HuH-7 (cell line): ENCODE measurements at regions not wholly inside any gene's neighbourhood (a gene's known extent, or its start where the extent isn't known, plus 50 kb on each side); places are given as distances from the start of the nearest gene placed in this dataset.
A peak's percentile ranks its signal among the peaks of the same experiment; 100 is the strongest.
"Not testable (repeated sequence)": the region's sequence is repeated elsewhere in the genome, so short reads cannot be mapped to it uniquely, and the experiment has no call there.

Source experiments
- DNase-seq: peaks from one replicate; pipeline ENCODE4 v3.0.0; 2011; ENCODE audit warnings: low spot score

DNA sequence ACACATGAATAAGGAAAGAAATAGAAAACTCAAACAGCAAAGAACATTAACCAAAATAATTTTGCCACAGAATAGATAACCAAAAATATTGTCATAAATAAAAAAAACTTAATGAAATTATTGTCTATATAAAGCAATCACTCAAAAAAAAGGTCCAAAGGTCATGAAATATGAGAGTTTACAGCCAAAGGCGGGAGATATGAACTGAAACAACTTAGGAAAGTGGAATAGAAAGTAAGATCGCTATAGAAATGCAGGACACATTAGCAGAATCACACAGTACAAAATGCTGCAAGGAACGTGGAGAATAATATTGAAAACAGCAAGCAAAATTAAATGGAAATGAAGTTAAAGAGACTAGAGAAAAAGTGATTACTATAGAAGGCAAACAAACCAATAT is 375.0 kb upstream of the ARHGEF26 start:
- no peak for DNase-seq

DNA sequence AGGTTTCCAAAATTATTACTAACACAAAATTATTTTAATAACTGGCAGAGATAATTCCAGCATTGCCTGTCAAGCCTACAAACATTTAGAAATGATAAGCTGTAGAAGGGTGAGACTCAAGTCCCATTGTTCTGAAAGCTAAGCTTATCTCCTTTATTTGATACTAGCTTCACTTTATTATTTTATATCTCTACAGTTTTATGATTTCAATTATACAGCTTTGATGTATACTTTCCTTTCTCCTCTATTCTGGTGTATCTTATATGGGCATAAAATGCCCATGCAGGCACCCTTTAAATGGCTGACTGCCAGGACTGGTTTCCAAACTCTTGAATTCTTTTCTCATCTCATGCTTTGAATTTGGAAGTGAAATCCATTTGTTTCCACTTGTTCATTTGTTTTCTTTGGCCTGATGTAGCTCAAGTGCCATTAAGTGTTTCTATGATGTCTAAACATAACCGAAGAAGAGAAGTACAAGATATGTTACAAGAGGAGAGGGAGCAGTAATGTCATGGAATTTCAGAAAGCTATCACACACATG is 372.1 kb upstream of the ARHGEF26 start:
- DNase-seq, result no peak

DNA sequence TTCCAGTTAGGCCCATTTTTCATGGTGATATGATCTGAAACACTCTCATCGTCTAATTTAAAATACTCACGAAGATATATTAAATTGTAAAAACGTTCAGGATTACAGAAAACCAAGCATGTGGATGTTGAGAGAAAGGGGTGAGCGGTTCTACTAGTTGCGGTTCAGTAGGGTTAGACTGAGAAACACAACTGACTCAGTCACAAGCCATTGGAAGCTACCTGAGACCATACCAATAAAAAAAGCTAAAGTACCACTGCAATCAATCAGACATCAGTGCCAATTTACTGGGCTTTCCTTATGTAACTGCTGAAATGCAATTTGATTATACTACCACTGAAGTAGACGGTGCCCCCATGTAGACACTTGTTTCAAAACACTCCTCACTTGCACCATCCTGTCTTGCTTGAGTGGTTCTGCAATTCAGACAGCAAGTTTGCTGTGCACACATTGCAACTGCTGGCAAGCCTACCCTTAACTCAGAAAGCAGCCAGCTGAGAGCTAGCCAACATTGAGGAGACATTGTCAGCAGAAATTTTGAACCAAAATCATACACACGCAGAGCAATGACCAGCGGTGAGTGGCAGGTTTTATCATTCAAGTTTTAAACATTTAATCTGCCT is 368.7 kb upstream of the ARHGEF26 start:
- no peak for DNase-seq

DNA sequence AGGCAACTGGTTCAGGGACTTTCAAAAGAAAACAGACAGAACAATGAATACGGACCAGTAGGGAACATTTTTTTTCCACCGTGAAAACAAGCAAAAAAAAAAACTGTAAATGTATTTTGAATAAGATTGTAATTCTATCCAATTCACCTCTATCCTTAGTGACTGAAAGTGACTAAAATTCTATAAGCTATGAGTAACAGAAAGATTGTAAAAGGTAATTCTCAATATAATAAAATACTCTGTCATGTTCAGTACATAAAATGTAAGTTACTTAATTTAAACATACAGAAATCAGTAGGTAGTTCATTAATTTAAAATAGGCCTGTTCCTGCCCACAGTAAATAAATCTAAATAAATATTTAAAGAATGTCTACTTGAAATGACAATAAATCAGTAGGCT is 368.2 kb upstream of the ARHGEF26 start:
- no peak for DNase-seq

DNA sequence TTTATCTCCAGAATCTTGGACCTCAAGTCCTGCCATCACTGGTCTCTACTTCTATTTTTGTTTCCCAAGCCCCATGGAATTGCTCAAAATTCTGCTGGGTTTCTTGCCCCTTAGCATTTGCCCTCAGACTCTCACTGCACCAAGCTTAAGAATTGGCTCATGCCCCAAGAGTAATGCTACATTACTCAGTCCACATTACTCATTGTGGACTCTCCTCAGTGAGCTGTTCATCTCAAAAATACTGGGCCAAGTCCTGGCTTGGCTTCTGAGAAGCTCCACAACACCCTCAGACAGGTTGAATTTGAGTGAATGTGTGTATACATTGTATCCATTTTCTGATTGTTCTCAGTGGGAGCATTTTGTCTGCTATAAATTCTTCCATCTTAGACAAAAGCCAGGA is 364.4 kb upstream of the ARHGEF26 start:
- DNase-seq, result no peak

DNA sequence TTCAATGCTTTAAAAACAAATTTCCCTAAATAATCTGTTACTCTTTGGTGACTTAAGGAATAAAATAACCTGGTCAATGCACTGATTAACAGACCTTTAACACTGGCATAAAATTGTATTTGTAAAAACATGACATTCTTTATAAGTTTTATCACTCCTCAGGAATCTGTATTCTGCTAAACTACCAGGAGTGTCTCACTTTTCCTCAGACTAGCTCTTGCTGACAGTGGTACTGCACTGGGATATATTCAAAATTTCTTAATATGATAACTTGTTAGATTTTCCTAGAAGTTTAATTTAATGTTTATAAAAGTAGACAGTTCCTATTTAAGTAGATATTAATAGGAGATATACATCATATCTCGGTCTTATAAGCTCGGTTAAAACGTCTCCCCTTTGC is 363.4 kb upstream of the ARHGEF26 start:
- no peak for DNase-seq

DNA sequence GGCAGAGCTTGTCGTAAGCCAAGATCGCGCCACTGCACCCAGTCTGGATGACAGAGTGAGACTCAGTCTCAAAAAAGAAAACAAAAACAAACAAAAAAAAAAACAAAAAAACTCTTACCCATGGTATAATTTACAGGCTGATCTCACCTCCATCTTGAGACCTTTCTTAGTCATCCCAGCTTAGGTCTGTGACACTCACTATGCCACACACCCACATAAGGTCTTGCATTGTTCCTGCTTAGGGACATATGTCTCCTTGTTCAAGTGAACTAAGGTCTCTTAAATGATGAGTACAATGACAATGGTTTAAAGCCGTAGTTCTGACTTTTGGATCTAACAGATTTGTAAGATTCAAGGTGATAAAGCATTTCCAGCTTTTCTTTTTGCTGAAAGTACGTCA is 360.2 kb upstream of the ARHGEF26 start:
- DNase-seq, result no peak

DNA sequence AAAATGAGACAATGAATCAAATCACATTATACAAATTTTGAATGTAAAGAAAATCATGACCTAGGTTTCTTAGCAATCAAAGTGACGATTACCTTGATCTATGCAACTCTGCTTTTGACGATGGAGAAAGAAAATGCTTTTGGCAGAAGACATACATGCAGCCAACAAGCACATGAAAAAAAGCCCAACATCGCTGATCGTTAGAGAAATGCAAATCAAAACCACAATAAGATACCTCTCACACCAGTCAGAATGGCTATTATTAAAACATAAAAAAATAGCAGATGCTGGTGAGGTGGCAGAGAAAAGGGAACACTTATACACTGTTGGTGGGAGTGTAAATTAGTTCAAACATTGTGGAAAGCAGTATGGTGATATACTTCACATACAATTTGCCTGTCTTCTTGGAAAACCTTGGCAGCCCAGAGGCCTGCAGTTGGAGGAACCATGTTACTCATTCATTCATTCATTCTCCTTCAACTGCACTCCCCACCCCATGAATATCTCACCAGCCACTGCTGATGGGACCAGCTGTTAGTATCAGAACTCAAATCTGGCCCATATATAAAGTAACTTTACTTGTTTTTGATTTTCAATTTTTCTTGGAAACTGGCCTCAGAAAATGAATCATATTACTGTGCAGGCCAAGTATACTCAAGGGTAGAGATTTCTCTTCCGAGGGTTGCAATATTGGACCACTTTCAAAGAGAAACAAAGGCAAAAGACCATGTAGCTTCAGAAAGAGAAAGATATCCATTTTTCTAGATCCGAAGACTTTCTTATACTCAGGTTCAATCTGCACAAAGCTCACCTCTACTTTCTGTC is 358.6 kb upstream of the ARHGEF26 start:
- no peak for DNase-seq

DNA sequence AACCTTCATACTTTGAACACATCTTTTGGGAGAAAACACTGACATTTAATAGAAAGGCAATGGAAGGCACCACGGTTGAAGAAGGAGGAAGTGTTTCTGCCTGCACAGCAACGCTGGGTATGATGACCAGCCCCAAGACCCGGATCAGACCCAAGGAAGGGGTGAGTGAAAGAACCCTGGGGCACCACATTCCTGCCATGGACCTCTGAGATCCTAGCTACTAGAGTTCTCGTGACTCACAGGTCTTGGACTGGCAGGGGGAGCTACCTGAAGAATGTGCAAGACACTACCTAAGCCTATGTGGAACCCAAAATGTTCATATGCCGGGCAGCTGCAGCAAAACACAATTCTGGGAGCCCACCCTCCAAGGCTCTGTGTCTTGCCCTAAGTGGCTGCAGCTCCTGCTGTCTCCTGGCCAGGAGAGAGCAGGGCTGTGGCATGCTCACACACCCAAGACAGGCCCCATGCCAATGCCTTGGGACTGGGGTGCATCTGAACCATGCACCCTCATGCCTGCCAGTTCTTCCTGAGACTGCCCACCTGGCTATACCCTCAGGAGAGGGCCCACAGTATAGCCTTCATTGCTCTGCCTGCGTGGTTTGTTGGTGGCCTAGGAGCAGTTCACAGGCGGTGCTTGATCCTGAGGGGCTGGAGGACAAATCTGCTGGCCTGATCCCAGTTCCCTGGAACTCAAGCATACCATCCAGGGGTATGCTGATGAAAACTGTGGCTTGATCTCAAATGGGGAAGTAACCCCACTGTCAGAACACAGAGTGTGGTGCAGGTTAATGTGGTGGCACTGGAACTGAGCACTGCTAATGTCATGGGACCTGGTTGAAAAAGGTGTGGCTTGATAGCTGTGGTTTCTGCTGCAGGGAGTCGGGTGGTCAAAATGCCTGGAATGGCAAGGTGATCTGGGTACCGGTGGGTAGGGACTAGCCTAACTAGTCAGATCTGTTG is 353.3 kb upstream of the ARHGEF26 start:
- DNase-seq, result no peak

DNA sequence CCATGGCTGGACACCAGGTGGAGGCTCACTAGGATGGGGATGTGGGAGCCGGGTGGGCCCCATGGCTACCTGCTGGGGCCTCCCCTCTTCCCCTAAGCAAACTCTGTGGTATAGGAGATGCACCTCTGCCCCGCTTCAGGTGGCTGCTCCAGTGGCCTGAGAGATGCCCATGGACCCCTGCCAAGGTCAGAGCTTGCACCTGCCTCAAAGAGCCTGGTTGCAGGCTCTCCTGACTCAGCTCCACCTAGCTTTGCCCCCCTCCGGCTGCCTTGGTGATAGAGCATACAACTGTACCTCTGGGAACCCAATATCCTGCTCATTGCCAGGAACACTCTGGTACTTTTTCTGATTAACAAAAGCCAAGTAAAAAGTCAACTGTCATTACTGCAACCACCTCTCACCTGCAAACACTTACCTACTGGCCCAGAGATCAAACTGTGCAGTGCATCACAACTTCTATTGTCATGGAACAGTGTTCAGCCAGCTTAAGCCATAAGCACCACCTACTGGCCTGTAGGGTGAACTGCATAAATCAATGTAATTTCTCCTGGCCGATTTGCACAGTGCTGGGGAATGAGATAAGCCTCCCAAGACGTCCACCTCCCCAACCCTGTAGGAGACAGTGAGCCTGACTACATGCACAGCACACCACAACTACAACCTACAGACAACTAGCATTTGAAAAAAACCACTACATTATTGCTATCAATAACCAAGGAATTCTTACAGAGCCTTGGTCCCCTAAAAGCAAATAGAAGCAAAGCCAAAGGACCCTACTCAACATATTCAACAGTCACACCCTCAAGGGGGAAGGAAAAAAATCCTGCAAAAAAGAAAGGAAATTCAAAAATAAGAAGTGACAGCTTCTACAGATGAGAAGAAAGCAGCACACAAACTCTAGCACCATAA is 352.4 kb upstream of the ARHGEF26 start:
- DNase-seq, result peak; percentile 28

DNA sequence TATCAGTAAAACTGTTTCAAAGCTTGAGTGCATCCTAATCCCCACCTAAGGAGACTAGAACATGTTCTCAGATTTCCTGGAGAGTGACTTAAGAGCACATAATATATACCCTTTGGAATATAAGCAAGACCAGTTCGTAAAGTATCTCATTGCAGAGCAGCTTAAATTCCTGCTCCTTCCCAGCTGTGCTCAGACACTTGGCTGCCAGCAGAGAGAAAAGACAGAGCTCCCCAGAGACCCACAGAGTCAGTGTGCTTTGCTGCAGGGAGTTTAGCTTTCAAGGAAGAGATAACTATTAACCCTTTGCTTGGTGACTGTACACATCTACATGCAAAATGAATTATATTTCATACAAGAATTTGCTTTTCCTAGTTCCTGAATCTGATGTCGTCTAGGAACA is 338.1 kb upstream of the ARHGEF26 start:
- no peak for DNase-seq

DNA sequence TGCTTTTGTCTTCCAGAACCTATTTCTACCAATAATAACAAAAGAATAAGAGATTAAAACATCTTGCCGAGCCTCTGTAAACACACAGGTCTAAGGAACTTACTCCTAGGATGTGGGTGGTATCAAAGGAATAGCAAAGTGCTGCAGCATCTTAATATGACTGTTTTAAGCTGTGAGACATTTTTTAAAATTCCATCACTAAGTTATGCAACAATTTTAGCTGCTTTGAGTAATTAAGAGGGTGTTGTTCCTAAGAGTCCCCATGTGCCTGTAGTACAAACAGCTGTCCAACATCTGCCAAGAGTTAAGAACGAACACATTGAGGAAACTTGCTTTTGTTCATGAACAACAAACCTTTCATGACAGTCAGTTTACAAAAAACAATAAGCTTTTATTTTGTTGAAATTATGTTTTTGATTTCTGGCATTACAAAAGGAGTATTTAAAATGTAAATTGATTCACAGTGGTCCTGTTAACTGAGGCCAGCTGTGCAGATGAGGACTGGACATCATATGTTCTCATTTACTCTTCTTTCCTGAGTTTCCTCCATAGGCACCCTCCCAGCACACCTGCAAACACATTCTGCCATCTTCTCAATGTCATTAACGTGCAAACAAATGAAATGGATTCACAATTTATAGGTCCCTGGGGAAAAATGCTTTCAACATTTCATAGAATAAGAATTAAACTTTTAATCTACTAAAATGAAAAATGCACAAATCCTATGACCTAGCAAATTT is 337.3 kb upstream of the ARHGEF26 start:
- no peak for DNase-seq

DNA sequence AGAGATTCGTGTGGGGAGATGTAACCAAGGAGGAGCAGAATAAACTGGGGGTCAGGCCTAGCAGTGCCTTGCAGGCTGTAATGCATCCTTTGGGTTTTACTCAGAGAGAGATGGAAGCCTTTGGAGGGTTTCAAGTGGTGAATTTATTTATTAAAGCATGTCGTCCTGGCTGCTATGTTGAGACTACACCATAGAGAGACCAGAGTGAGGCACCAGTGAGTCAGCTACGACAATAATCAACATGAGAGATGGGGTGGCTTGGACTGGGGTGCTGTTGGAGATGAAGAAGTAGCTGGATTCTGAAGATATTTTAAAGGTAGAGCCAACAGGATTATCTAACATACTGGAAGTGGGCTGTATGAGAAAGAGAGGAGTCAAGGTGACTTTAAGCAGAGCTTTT is 335.3 kb upstream of the ARHGEF26 start:
- DNase-seq, result no peak

DNA sequence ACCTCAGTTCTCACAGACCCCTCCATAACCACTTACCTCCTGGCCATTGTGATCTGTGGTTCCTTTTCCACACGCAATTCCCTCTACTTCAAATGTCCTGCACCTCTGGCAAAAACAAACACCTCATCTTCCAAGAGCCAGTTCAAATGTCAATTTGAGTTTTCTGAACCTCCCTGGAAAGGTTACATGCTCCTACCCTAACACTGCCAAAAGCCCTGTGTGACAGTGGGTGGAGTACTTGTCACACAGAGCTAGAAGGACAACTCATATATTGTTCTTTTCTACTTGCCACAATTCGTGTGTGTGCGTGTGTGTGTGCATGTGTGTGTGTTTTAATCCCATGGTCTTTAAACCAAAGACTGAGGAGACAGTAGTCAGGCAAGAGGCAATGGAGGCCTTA is 331.8 kb upstream of the ARHGEF26 start:
- DNase-seq, result no peak

DNA sequence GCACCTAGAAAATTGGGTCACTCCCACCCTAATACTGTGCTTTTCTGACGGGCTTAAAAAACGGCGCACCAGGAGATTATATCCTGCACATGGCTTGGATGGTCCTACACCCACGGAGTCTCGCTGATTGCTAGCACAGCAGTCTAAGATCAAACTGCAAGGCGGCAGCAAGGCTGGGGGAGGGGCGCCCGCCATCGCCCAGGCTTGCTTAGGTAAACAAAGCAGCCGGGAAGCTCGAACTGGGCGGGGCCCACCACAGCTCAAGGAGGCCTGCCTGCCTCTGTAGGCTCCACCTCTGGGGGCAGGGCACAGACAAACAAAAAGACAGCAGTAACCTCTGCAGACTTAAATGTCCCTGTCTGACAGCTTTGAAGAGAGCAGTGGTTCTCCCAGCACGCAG is 324.1 kb upstream of the ARHGEF26 start:
- not testable (repeated sequence) for DNase-seq

DNA sequence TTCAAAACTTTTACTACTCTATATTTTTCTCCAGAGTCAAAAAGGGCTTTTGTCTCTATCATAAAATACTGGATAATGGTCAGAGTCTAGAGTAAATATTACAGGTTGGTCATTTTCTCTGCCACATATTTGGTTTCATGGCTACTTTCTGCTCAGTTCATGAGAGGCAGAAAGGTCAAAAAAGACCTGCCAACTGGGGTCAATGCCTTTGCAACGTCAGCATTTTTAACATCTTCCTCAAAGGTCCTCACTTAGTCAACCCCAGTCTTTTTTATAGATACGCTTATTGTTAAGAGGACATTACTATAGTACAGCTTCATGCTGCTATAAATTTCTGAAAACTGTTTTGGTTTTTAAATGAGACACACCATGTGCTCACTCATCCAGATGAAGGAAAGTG is 312.1 kb upstream of the ARHGEF26 start:
- DNase-seq, result no peak

DNA sequence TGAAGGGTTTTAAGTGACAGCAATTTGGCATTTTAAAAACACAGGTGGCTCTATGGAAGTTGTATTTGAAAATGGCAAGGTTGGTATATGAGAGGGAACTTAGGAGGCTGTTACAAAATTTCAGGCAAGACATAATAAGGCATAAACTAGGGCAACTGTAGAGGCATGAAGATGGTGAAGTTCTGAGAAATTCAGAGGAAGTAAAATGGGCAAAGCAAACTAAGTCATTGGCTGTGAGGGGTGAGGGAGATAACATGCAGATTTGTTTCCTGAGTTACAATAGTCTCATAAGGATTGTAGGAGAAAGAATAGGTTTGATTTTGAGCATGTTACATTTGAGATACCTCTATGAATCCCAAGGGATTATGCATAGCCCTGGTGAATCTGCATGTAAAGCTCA is 302.9 kb upstream of the ARHGEF26 start:
- DNase-seq, result no peak

DNA sequence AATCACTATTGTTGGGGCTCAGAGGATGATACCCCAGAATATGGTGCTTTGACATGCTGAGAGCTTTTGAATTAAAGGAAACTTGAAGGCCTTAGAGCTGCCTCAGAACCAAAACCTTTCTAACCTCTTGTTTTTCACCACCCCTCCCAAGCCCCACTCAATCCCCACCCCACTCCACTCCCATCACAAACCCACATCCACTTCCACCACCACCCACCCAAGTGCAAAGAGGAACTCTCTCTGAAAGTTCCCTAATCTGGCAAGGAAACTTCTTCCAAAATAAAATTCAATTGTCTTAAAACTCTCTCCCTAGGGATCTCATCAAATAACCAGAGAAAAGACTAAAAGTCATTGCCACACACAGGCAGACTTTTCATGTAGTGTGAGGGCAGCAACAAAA is 301.2 kb upstream of the ARHGEF26 start:
- DNase-seq, result no peak

DNA sequence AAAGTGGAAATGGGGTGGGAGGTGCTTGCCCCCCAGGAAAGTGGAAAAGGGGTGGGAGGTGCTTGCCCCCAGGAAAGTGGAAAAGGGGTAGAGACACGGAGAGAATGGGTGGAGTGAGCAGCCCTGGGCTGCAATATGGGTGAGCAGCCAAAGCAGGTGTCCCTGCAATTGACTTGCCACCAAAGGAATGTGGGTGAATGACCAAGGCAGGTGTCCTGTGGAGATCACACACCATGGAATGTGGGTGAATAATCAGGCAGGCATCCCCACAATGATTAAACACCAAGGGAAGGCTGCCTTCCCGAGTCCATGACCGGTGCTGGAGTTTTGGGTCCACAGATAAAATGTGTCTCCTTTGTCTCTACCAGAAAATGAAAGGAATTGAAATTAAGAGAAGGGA is 292.8 kb upstream of the ARHGEF26 start:
- not testable (repeated sequence) for DNase-seq

DNA sequence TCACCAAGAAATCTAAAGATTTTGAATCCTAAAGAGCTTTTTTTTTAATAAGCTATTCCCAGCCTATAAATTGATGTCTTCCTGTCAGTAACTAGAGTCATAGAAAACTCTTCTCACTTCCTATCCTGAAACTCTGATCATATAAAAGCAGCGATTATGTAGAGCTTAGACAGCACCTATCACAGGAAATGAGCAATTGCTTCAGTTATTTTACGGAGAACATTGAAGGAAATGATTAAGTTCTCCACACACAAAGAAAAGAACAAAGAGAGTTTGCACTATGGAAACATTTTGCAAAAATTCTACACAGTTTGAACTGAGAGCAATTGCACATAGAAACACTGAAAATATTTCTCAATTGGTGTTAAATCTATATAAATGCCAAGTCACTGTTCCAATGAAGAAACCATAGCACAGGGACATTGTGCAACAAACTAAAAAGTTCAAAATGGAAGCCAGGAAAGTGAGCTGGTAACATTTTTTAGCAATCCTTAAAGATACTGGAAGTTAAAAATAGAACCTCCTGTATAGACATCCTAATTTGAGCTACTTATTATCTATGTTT is 291.5 kb upstream of the ARHGEF26 start:
- DNase-seq, result no peak
